ENCODE measurements at regions not wholly inside any gene's neighbourhood (a gene's known extent, or its start where the extent isn't known, plus 50 kb on each side); places are given as distances from the start of the nearest gene placed in this dataset.

GRCh38 chr14:38536376-38537038 is 280.6 kb upstream of the CLEC14A start:
- no peak for DNase-seq (ENCODE audit: low spot score in 2 of 2)
- Mint-ChIP-seq H3K27ac (no peak overlapping the region), H3K4me3 (no peak overlapping the region)

DNA sequence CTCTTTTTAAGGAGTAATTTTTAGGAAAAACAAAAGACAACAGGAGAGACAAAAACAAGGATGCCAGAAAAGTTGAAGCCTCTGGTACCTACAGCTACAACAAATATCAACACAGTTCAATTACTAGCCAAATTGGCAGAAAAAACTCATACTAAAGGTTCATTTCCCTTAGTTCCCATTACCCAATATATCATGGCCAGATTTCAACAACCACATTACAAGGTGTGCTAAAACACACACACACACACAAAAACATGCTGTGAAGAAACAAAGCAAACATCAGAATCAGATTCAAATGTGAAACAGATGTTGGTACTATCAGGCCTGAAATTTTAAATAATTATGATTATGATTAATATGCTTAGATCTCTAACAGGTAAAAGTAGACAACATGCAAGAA is 272.7 kb upstream of the CLEC14A start:
- H3K36me3 Mint-ChIP-seq, result no peaks in the 10 kb centered on the region
- no peak for ATAC-seq
- DNase-seq (ENCODE audit: low spot score in 2 of 2), result no peak
- H3K4me3 Mint-ChIP-seq, result no peak overlapping the region
- H3K27ac Mint-ChIP-seq, result no peak overlapping the region
- no peaks in the 10 kb centered on the region for H3K4me1 Mint-ChIP-seq
- peaks cover 20% of the 10 kb centered on the region for H3K9me3 Mint-ChIP-seq

More at GRCh38 chr14:38536376-38537038, 280.6 kb upstream of the CLEC14A start:
- ATAC-seq, result no peak
- H3K9me3 Mint-ChIP-seq, result no peaks in the 10 kb centered on the region
- H3K4me1 Mint-ChIP-seq, result no peaks in the 10 kb centered on the region
- H3K36me3 Mint-ChIP-seq, result no peaks in the 10 kb centered on the region

- Mint-ChIP-seq H3K4me3 (no peak overlapping the region), H3K27ac (no peak overlapping the region), H3K4me1 (no peaks in the 10 kb centered on the region), H3K36me3 (no peaks in the 10 kb centered on the region), H3K9me3 (peaks cover 20% of the 10 kb centered on the region)
- no peak for ATAC-seq
- DNase-seq (ENCODE audit: low spot score in 2 of 2), result no peak
These were observed 271.6 kb upstream of the CLEC14A start for GRCh38 chr14:38527502-38527878.

- DNase-seq (ENCODE audit: low spot score in 2 of 2), result no peak
- Mint-ChIP-seq H3K4me1 (no peaks in the 10 kb centered on the region), H3K27ac (no peak overlapping the region), H3K4me3 (no peak overlapping the region), H3K36me3 (no peaks in the 10 kb centered on the region), H3K9me3 (peaks cover 20% of the 10 kb centered on the region)
- ATAC-seq, result no peak
These were observed 271.1 kb upstream of the CLEC14A start for GRCh38 chr14:38526826-38527501.

DNA sequence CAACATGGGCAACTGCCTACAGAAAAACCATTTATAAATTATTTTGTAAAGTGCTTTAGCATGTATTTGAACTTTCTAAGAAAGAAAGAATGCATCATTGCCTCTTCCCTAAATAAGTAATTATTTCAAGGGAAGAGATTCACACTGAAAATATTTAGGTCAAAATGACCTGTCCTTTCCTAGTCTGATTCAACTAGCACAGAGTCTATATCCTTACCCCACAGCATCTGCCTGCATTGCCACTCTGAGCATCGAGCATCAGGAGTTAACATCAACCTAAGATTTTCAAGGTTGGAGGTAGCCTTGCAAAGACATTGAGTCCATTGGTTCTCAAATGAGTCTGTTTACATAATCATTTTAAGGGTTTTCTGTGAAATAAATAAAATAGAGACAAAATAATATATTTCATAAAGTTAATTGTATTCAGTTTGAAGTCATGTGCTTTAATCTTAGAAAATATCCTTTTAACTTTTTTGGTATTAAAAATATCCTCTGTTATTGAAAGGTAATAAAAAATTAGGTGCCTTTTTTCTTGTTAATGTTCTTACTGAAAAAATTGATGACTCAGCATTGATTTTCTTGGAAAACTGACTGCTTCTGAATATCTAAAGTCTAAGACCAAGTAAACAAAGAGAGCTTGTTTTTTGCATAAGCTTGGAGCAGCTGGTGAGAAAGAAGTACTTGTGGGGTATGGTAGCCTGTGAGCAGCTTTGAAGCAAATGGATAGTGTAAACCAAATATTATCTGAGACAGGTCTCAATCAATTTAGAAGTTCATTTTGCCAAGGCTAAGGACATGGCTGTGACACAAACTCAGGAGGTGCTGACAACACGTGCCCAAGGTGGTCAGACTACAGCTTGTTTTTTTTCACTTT is 269.0 kb upstream of the CLEC14A start:
- Mint-ChIP-seq H3K36me3 (no peaks in the 10 kb centered on the region), H3K9me3 (peaks cover 14% of the 10 kb centered on the region), H3K4me3 (no peak overlapping the region), H3K4me1 (no peaks in the 10 kb centered on the region), H3K27ac (no peak overlapping the region)
- ATAC-seq (no peak), DNase-seq (ENCODE audit: low spot score in 2 of 2) (no peak)

GRCh38 chr14:38522724-38523123 is 266.8 kb upstream of the CLEC14A start:
- peaks cover 7% of the 10 kb centered on the region for H3K9me3 Mint-ChIP-seq
- no peak for DNase-seq (ENCODE audit: low spot score in 2 of 2)

DNA sequence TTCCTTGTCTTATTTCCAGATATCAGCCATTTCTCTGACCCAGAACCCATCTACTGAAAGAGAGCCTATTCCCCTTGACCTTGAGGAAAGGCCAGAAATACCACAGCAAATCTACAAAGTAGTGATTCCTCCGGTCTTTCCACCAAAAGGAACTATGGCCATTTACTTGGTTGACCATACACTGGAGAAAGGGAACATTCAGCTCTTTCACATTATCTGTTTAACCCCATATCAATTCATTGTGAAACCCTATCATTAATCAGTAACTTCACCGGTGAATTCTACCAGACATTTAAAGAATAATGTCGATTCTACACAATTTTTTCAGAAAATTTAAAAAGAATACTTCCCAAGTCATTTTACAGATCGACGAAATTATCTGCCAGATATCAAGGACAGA is 265.7 kb upstream of the CLEC14A start:
- no peaks in the 10 kb centered on the region for H3K4me1 Mint-ChIP-seq
- peaks cover 3% of the 10 kb centered on the region for H3K9me3 Mint-ChIP-seq

More at GRCh38 chr14:38522724-38523123, 266.8 kb upstream of the CLEC14A start:
- no peaks in the 10 kb centered on the region for H3K4me1 Mint-ChIP-seq
- H3K27ac Mint-ChIP-seq, result no peak overlapping the region
- ATAC-seq, result no peak
- H3K4me3 Mint-ChIP-seq, result no peak overlapping the region
- H3K36me3 Mint-ChIP-seq, result no peaks in the 10 kb centered on the region

DNA sequence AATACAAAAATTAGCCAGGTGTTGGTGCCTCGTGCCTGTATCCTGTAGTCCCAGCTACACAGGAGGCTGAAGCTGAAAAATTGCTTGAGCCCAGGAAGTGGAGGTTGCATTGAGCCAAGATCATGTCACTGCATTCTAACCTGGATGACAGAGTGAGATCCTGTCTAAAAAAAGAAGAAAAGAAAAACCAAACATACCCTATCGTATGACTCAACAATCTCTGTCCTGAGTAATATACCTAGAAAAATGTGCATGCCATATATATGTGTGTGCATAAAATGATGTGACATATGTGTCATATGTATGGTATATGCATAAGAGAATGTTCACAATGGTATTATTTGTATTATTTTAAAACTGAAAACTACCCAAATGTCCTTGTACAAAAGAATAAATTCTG is 261.5 kb upstream of the CLEC14A start:
- DNase-seq (ENCODE audit: low spot score in 2 of 2), result no peak
- Mint-ChIP-seq H3K4me3 (no peak overlapping the region), H3K27ac (no peak overlapping the region), H3K36me3 (no peaks in the 10 kb centered on the region), H3K4me1 (no peaks in the 10 kb centered on the region), H3K9me3 (peaks cover 3% of the 10 kb centered on the region)
- ATAC-seq, result no peak

More for the DNA sequence above, 265.7 kb upstream of the CLEC14A start:
- no peak for DNase-seq (ENCODE audit: low spot score in 2 of 2)
- no peak for ATAC-seq
- H3K36me3 Mint-ChIP-seq, result no peaks in the 10 kb centered on the region
- no peak overlapping the region for H3K27ac Mint-ChIP-seq
- H3K4me3 Mint-ChIP-seq, result no peak overlapping the region

GRCh38 chr14:38512236-38512635 is 256.3 kb upstream of the CLEC14A start:
- no peak overlapping the region for H3K27ac Mint-ChIP-seq
- H3K9me3 Mint-ChIP-seq, result peaks cover 8% of the 10 kb centered on the region
- no peak for ATAC-seq
- DNase-seq (ENCODE audit: low spot score in 2 of 2), result no peak
- H3K4me3 Mint-ChIP-seq, result no peak overlapping the region
- no peaks in the 10 kb centered on the region for H3K4me1 Mint-ChIP-seq
- no peaks in the 10 kb centered on the region for H3K36me3 Mint-ChIP-seq

GRCh38 chr14:38507299-38507698 is 251.4 kb upstream of the CLEC14A start:
- DNase-seq (ENCODE audit: low spot score in 2 of 2), result no peak
- Mint-ChIP-seq H3K4me1 (no peaks in the 10 kb centered on the region), H3K27ac (no peak overlapping the region), H3K4me3 (no peak overlapping the region), H3K9me3 (peaks cover 8% of the 10 kb centered on the region), H3K36me3 (no peaks in the 10 kb centered on the region)
- ATAC-seq, result no peak

DNA sequence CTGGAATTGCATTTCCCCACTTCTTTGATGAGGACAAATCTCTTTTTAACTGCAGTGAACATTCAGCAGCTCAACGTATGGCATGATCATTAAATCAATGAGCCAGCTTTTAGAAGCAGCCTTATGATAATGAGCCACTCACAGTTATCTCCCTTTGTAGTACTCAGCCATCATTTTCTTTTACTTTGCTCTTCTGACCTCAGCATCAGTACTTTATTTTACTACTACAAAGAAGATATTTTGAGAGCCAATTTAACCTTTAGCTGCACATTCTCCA is 250.0 kb upstream of the CLEC14A start:
- ATAC-seq, result no peak
- no peak overlapping the region for H3K27ac Mint-ChIP-seq
- peaks cover 8% of the 10 kb centered on the region for H3K9me3 Mint-ChIP-seq
- H3K36me3 Mint-ChIP-seq, result no peaks in the 10 kb centered on the region
- no peak for DNase-seq (ENCODE audit: low spot score in 2 of 2)
- no peaks in the 10 kb centered on the region for H3K4me1 Mint-ChIP-seq
- H3K4me3 Mint-ChIP-seq, result no peak overlapping the region

- no peak overlapping the region for H3K27ac Mint-ChIP-seq
- H3K4me3 Mint-ChIP-seq, result no peak overlapping the region
- no peak for ATAC-seq
- H3K4me1 Mint-ChIP-seq, result no peaks in the 10 kb centered on the region
- peaks cover 3% of the 10 kb centered on the region for H3K9me3 Mint-ChIP-seq
- no peak for DNase-seq (ENCODE audit: low spot score in 2 of 2)
- H3K36me3 Mint-ChIP-seq, result no peaks in the 10 kb centered on the region
These were observed 249.5 kb upstream of the CLEC14A start for GRCh38 chr14:38505221-38505972.

DNA sequence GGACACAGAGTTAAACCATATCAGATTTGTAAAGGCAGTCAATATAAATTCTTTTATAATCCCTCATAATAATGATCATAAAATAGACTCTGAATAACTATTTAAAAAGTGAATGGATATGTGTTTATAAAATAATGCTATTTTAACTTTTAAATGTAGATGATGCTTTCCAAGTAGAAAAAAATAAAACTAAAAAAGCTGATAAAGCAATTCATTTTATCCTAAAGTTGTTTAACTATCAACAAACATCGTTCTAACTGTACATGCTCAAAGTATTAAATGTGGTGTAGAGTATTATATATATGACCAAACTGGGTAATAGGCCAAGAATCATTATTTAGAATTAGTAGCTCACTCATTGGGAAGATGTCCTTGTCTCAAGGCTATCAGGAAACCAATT is 248.3 kb upstream of the CLEC14A start:
- no peak for DNase-seq (ENCODE audit: low spot score in 2 of 2)

GRCh38 chr14:38502239-38502638 is 246.3 kb upstream of the CLEC14A start:
- ATAC-seq, result no peak
- Mint-ChIP-seq H3K4me1 (no peaks in the 10 kb centered on the region), H3K4me3 (no peak overlapping the region), H3K9me3 (no peaks in the 10 kb centered on the region), H3K36me3 (no peaks in the 10 kb centered on the region), H3K27ac (no peak overlapping the region)
- DNase-seq (ENCODE audit: low spot score in 2 of 2), result no peak

More for the DNA sequence above, 248.3 kb upstream of the CLEC14A start:
- Mint-ChIP-seq H3K4me1 (no peaks in the 10 kb centered on the region), H3K27ac (no peak overlapping the region), H3K9me3 (peaks cover 1% of the 10 kb centered on the region), H3K4me3 (no peak overlapping the region), H3K36me3 (no peaks in the 10 kb centered on the region)
- ATAC-seq, result no peak

DNA sequence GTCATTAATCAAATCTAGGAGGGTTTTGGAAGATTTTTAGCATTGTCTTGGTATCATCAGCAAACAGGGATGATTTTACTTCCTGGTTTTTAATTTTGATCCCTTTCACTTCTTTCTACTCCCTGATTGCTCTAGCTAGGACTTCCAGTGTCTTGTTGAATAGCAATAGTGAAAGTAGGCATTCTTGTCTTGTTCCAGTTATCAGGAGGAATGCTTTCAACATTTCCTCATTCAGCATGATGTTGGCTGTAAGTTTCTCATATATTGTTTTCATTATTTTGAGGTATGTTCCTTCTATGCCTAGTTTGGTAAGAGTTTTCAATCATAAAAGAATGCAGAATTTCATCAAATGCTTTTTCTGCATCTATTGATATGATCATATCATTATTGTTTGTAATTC is 244.2 kb upstream of the CLEC14A start:
- Mint-ChIP-seq H3K36me3 (no peaks in the 10 kb centered on the region), H3K27ac (no peak overlapping the region), H3K4me1 (no peaks in the 10 kb centered on the region), H3K4me3 (no peak overlapping the region), H3K9me3 (peaks cover 3% of the 10 kb centered on the region)
- DNase-seq (ENCODE audit: low spot score in 2 of 2), result no peak
- ATAC-seq, result no peak

Data from stimulated activated effector memory CD8-positive, alpha-beta T cell treated with anti-CD3 and anti-CD28 coated beads, Interleukin-12 subunit alpha, Interleukin-12 subunit beta, amount 100 ng/mL, for 72 hours (primary cell).